Stimulated activated naive CD8-positive, alpha-beta T cell treated with anti-CD3 and anti-CD28 coated beads, Interleukin-15, Interleukin-2, amounts not matched to agents 100 ng/mL and 50 ng/mL, for 24 hours (primary cell): ENCODE measurements at regions not wholly inside any gene's neighbourhood (a gene's known extent, or its start where the extent isn't known, plus 50 kb on each side); places are given as distances from the start of the nearest gene placed in this dataset.
"Not testable (repeated sequence)": the region's sequence is repeated elsewhere in the genome, so short reads cannot be mapped to it uniquely, and the experiment has no call there.

Experiments
- H3K27ac Mint-ChIP-seq: one replicate; pipeline ENCODE4 v1.8.0; 2021; ENCODE audit warnings: mild to moderate bottlenecking, mixed read lengths
- H3K27me3 Mint-ChIP-seq: one replicate; pipeline ENCODE4 v1.8.0; 2021; ENCODE audit warnings: mixed read lengths
- H3K36me3 Mint-ChIP-seq: one replicate; pipeline ENCODE4 v1.8.0; 2021; ENCODE audit warnings: low read depth, mixed read lengths
- H3K4me1 Mint-ChIP-seq: one replicate; pipeline ENCODE4 v1.8.0; 2021; ENCODE audit warnings: low read depth, mixed read lengths
- H3K4me3 Mint-ChIP-seq: one replicate; pipeline ENCODE4 v1.8.0; 2021; ENCODE audit warnings: mild to moderate bottlenecking, mixed read lengths
- H3K9me3 Mint-ChIP-seq: one replicate; pipeline ENCODE4 v1.8.0; 2021; ENCODE audit warnings: mixed read lengths

GRCh38 chr18:56443166-56443907, 195.1 kb downstream of the TXNL1 start:
- H3K4me1 Mint-ChIP-seq = no peaks in the 10 kb centered on the region
- no peaks in the 10 kb centered on the region for H3K27me3 Mint-ChIP-seq
- no peak overlapping the region for H3K27ac Mint-ChIP-seq
- no peak overlapping the region for H3K4me3 Mint-ChIP-seq
- no peaks in the 10 kb centered on the region for H3K36me3 Mint-ChIP-seq
- peaks cover 4% of the 10 kb centered on the region for H3K9me3 Mint-ChIP-seq

GRCh38 chr18:56438480-56438879, 199.9 kb downstream of the TXNL1 start:
- not testable (repeated sequence) for H3K27me3 Mint-ChIP-seq, H3K36me3 Mint-ChIP-seq, H3K4me3 Mint-ChIP-seq, H3K4me1 Mint-ChIP-seq, H3K27ac Mint-ChIP-seq, H3K9me3 Mint-ChIP-seq

GRCh38 chr18:56436651-56437050, 201.7 kb downstream of the TXNL1 start:
- H3K27me3 Mint-ChIP-seq = no peaks in the 10 kb centered on the region
- no peaks in the 10 kb centered on the region for H3K36me3 Mint-ChIP-seq
- no peak overlapping the region for H3K27ac Mint-ChIP-seq
- no peaks in the 10 kb centered on the region for H3K4me1 Mint-ChIP-seq
- H3K9me3 Mint-ChIP-seq = no peaks in the 10 kb centered on the region
- no peak overlapping the region for H3K4me3 Mint-ChIP-seq

GRCh38 chr18:56433919-56434318, 204.5 kb downstream of the TXNL1 start:
- Mint-ChIP-seq H3K27ac (no peak overlapping the region), H3K27me3 (no peaks in the 10 kb centered on the region), H3K9me3 (no peaks in the 10 kb centered on the region), H3K4me3 (no peak overlapping the region), H3K36me3 (no peaks in the 10 kb centered on the region), H3K4me1 (no peaks in the 10 kb centered on the region)

- Mint-ChIP-seq H3K36me3 (no peaks in the 10 kb centered on the region), H3K27me3 (peaks cover 5% of the 10 kb centered on the region), H3K4me3 (no peak overlapping the region), H3K4me1 (no peaks in the 10 kb centered on the region), H3K27ac (no peak overlapping the region), H3K9me3 (peaks cover 7% of the 10 kb centered on the region)
Observed at GRCh38 chr18:56431551-56431950, 206.8 kb downstream of the TXNL1 start.

- Mint-ChIP-seq H3K4me1 (no peaks in the 10 kb centered on the region), H3K9me3 (peaks cover 8% of the 10 kb centered on the region), H3K27me3 (peaks cover 10% of the 10 kb centered on the region), H3K27ac (no peak overlapping the region), H3K4me3 (no peak overlapping the region), H3K36me3 (no peaks in the 10 kb centered on the region)
Observed at GRCh38 chr18:56423626-56424025, 214.8 kb downstream of the TXNL1 start.

GRCh38 chr18:56421647-56422046, 216.7 kb downstream of the TXNL1 start:
- no peaks in the 10 kb centered on the region for H3K4me1 Mint-ChIP-seq

GRCh38 chr18:56420868-56421267, 217.5 kb downstream of the TXNL1 start:
- H3K27me3 Mint-ChIP-seq, H3K4me3 Mint-ChIP-seq, H3K36me3 Mint-ChIP-seq, H3K9me3 Mint-ChIP-seq, H3K4me1 Mint-ChIP-seq, H3K27ac Mint-ChIP-seq: not testable (repeated sequence)

More at GRCh38 chr18:56421647-56422046, 216.7 kb downstream of the TXNL1 start:
- Mint-ChIP-seq H3K4me3 (no peak overlapping the region), H3K36me3 (no peaks in the 10 kb centered on the region), H3K27ac (no peak overlapping the region), H3K9me3 (peaks cover 4% of the 10 kb centered on the region), H3K27me3 (peaks cover 6% of the 10 kb centered on the region)

- Mint-ChIP-seq H3K9me3 (peaks cover 17% of the 10 kb centered on the region), H3K4me3 (no peak overlapping the region), H3K36me3 (no peaks in the 10 kb centered on the region), H3K4me1 (no peaks in the 10 kb centered on the region), H3K27ac (no peak overlapping the region), H3K27me3 (peaks cover 4% of the 10 kb centered on the region)
Observed at GRCh38 chr18:56414357-56414756, 224.0 kb downstream of the TXNL1 start.

- peaks cover 17% of the 10 kb centered on the region for H3K9me3 Mint-ChIP-seq
- no peak overlapping the region for H3K27ac Mint-ChIP-seq
- H3K36me3 Mint-ChIP-seq = no peaks in the 10 kb centered on the region
- peaks cover 4% of the 10 kb centered on the region for H3K27me3 Mint-ChIP-seq
- no peaks in the 10 kb centered on the region for H3K4me1 Mint-ChIP-seq
- H3K4me3 Mint-ChIP-seq = no peak overlapping the region
Observed at GRCh38 chr18:56413862-56414261, 224.5 kb downstream of the TXNL1 start.

GRCh38 chr18:56412951-56413350, 225.4 kb downstream of the TXNL1 start:
- no peaks in the 10 kb centered on the region for H3K4me1 Mint-ChIP-seq
- H3K9me3 Mint-ChIP-seq = peaks cover 17% of the 10 kb centered on the region
- H3K27ac Mint-ChIP-seq = no peak overlapping the region
- no peaks in the 10 kb centered on the region for H3K36me3 Mint-ChIP-seq
- no peak overlapping the region for H3K4me3 Mint-ChIP-seq
- H3K27me3 Mint-ChIP-seq = peaks cover 4% of the 10 kb centered on the region

GRCh38 chr18:56409736-56410135, 228.7 kb downstream of the TXNL1 start:
- Mint-ChIP-seq H3K27ac (no peak overlapping the region), H3K27me3 (peaks cover 9% of the 10 kb centered on the region), H3K36me3 (no peaks in the 10 kb centered on the region), H3K4me1 (no peaks in the 10 kb centered on the region), H3K9me3 (peaks cover 12% of the 10 kb centered on the region), H3K4me3 (no peak overlapping the region)

- Mint-ChIP-seq H3K27me3 (peaks cover 5% of the 10 kb centered on the region), H3K9me3 (peaks cover 2% of the 10 kb centered on the region), H3K4me1 (no peaks in the 10 kb centered on the region), H3K4me3 (no peak overlapping the region), H3K36me3 (no peaks in the 10 kb centered on the region), H3K27ac (no peak overlapping the region)
Observed at GRCh38 chr18:56407646-56408180, 230.7 kb downstream of the TXNL1 start.

- Mint-ChIP-seq H3K36me3 (no peaks in the 10 kb centered on the region), H3K4me3 (no peak overlapping the region), H3K27me3 (peaks cover 5% of the 10 kb centered on the region), H3K4me1 (no peaks in the 10 kb centered on the region), H3K27ac (no peak overlapping the region), H3K9me3 (no peaks in the 10 kb centered on the region)
Observed at GRCh38 chr18:56402872-56403516, 235.4 kb downstream of the TXNL1 start.

GRCh38 chr18:56393870-56394269, 244.5 kb downstream of the TXNL1 start:
- Mint-ChIP-seq H3K4me3 (no peak overlapping the region), H3K9me3 (no peaks in the 10 kb centered on the region), H3K36me3 (no peaks in the 10 kb centered on the region), H3K4me1 (no peaks in the 10 kb centered on the region), H3K27ac (no peak overlapping the region), H3K27me3 (no peaks in the 10 kb centered on the region)
